ENCODE measurements at regions not wholly inside any gene's neighbourhood (a gene's known extent, or its start where the extent isn't known, plus 50 kb on each side); places are given as distances from the start of the nearest gene placed in this dataset.

DNA sequence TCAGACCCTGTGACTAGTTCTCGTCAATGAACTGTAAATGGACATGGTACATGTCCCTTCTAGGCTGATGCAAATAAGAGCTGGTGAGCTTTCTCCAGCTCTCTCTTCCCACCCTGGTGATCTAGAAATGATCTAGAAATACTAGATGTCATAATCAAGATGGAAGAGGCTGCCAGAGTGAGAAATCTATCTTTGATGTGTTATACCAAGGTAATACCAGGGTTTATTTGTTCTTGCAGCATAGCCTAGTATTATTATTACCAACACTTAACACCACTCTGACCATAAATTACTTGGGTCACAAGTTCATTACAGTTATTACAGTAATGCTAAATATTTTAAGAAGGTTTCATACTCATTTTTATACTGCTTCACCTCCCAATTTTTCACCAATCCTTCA, 138.4 kb upstream of the LMCD1 start:
- Histone ChIP-seq H4K20me1 (ENCODE audit: insufficient read depth) (no peaks in the 10 kb centered on the region), H3K4me3 (ENCODE audit: low read length) (no peak overlapping the region), H3K9ac (ENCODE audit: low read length) (no peak overlapping the region), H3K36me3 (ENCODE audit: insufficient read depth, low read length) (no peaks in the 10 kb centered on the region), H3K27ac (ENCODE audit: low read length) (no peak overlapping the region), H3F3A (ENCODE audit: insufficient read depth, low read length, poor library complexity, severe bottlenecking) (no peaks in the 10 kb centered on the region), H3K9me3 (ENCODE audit: low read length) (no peaks in the 10 kb centered on the region), H2AFZ (ENCODE audit: low read depth, low read length) (no peak overlapping the region), H3K27me3 (ENCODE audit: insufficient read depth, low read depth, low read length) (no peaks in the 10 kb centered on the region), H3K9me2 (ENCODE audit: insufficient read depth, low read length) (no peaks in the 10 kb centered on the region), H3K4me2 (ENCODE audit: low read length) (no peak overlapping the region), H3K79me2 (replicated peaks; ENCODE audit: insufficient read depth, low read length) (no peaks in the 10 kb centered on the region)
- TF ChIP-seq REST (IDR thresholded peaks at IDR 0.05; ENCODE audit: borderline replicate concordance) (no peak), POLR2AphosphoS5 (IDR thresholded peaks at IDR 0.05) (no peak), EZH2 (IDR thresholded peaks at IDR 0.05; ENCODE audit: borderline replicate concordance, insufficient read depth, low read length, poor library complexity, severe bottlenecking) (no peak), TAF1 (IDR thresholded peaks at IDR 0.05; ENCODE audit: low read depth) (no peak), EP300 (conservative IDR thresholded peaks at IDR 0.05; ENCODE audit: poor library complexity, severe bottlenecking) (no peak), MXI1 (conservative IDR thresholded peaks at IDR 0.05; ENCODE audit: poor library complexity, severe bottlenecking) (no peak), RAD21 (conservative IDR thresholded peaks at IDR 0.05) (no peak)

DNA sequence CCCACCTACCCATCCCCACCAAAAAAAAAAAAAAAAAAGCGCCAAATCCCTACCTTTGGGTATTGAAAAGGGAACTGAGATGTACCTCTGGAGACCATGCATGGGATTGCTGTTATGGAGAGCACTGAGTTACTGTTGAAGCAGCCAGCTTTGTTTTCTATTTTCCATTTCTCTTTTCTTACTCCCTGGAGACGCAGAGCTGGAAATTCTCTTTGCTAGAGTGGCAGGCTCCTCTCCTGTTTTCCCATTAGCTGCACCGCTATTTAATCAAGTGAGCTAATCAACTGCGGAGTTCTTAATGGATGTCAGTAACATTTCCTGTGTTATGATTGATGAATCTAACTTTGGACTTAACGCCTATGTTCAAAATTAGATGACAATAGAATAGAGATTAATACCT, 136.1 kb upstream of the LMCD1 start:
- Histone ChIP-seq H3F3A (ENCODE audit: insufficient read depth, low read length, poor library complexity, severe bottlenecking) (no peaks in the 10 kb centered on the region), H4K20me1 (ENCODE audit: insufficient read depth) (no peaks in the 10 kb centered on the region), H3K4me3 (ENCODE audit: low read length) (no peak overlapping the region), H3K9me3 (ENCODE audit: low read length) (no peaks in the 10 kb centered on the region), H3K79me2 (replicated peaks; ENCODE audit: insufficient read depth, low read length) (no peaks in the 10 kb centered on the region), H3K9ac (ENCODE audit: low read length) (no peak overlapping the region), H3K36me3 (ENCODE audit: insufficient read depth, low read length) (no peaks in the 10 kb centered on the region), H3K27ac (ENCODE audit: low read length) (no peak overlapping the region), H2AFZ (ENCODE audit: low read depth, low read length) (no peak overlapping the region), H3K27me3 (ENCODE audit: insufficient read depth, low read depth, low read length) (no peaks in the 10 kb centered on the region), H3K9me2 (ENCODE audit: insufficient read depth, low read length) (no peaks in the 10 kb centered on the region), H3K4me2 (ENCODE audit: low read length) (no peak overlapping the region)
- TF ChIP-seq EP300 (conservative IDR thresholded peaks at IDR 0.05; ENCODE audit: poor library complexity, severe bottlenecking) (peak; percentile 23), REST (IDR thresholded peaks at IDR 0.05; ENCODE audit: borderline replicate concordance) (peak; percentile 40), MXI1 (conservative IDR thresholded peaks at IDR 0.05; ENCODE audit: poor library complexity, severe bottlenecking) (no peak), SMC3 (conservative IDR thresholded peaks at IDR 0.05; ENCODE audit: poor library complexity) (no peak)
